MG63 (cell line): ENCODE measurements at regions not wholly inside any gene's neighbourhood (a gene's known extent, or its start where the extent isn't known, plus 50 kb on each side); places are given as distances from the start of the nearest gene placed in this dataset.

Source experiments
- DNase-seq: peaks from one replicate; pipeline ENCODE4 v3.0.0-alpha.2; 2020
- H3K27me3 ChIP-seq: fragments of 250-450 bp; sonication (Bioruptor Pico); 2 replicates; pipeline ENCODE4 v1.5.1; 2020; ENCODE audit warnings: mild to moderate bottlenecking, moderate library complexity
- H3K36me3 ChIP-seq: fragments of 250-450 bp; sonication (Bioruptor Pico); 2 replicates; pipeline ENCODE4 v1.5.1; 2020; ENCODE audit warnings: mild to moderate bottlenecking, moderate library complexity
- H3K4me3 ChIP-seq: fragments of 250-450 bp; sonication (Bioruptor Pico); 2 replicates; pipeline ENCODE4 v1.5.1; 2020; ENCODE audit warnings: mild to moderate bottlenecking, moderate library complexity
- H3K9me3 ChIP-seq: fragments of 250-450 bp; sonication (Bioruptor Pico); 2 replicates; pipeline ENCODE4 v1.5.1; 2020; ENCODE audit warnings: mild to moderate bottlenecking, moderate library complexity

DNA sequence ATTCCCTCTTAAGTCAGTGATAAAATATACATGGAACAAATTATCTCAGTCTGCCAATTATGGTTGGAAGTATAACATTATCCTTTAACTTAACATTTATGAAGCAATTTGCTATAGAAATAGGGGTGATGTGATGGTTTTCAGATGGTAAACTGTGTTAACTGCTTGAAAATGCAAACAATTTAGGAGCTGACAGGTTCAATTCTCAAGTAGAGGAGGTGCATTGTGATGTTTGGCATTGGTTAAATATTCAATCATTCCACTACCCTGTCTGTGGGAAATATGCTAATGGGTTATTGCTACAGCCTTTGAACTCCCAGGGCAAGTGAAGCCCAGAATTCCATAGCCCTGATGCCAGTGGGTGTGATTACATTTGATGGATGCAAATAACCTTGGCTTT is 243.4 kb upstream of the GK2 start:
- Histone ChIP-seq H3K36me3 (no peaks in the 10 kb centered on the region), H3K4me3 (no peak overlapping the region), H3K9me3 (no peaks in the 10 kb centered on the region), H3K27me3 (no peaks in the 10 kb centered on the region)
- DNase-seq = no peak

GRCh38 chr4:79650794-79651431 is 242.9 kb upstream of the GK2 start:
- 0 out of 2 replicates have a peak overlapping the region, but pooled peaks have one; percentile 2 for H3K4me3 ChIP-seq
- no peaks in the 10 kb centered on the region for H3K27me3 ChIP-seq
- DNase-seq = peak; percentile 12

GRCh38 chr4:79650217-79650616 is 242.2 kb upstream of the GK2 start:
- H3K27me3 ChIP-seq = no peaks in the 10 kb centered on the region
- no peak for DNase-seq
- H3K9me3 ChIP-seq = no peaks in the 10 kb centered on the region
- H3K36me3 ChIP-seq = no peaks in the 10 kb centered on the region
- H3K4me3 ChIP-seq = no peak overlapping the region

More at GRCh38 chr4:79650794-79651431, 242.9 kb upstream of the GK2 start:
- no peaks in the 10 kb centered on the region for H3K9me3 ChIP-seq
- H3K36me3 ChIP-seq = no peaks in the 10 kb centered on the region

- no peak for DNase-seq
- no peaks in the 10 kb centered on the region for H3K27me3 ChIP-seq
- no peaks in the 10 kb centered on the region for H3K36me3 ChIP-seq
- no peaks in the 10 kb centered on the region for H3K9me3 ChIP-seq
- H3K4me3 ChIP-seq = no peak overlapping the region
Observed at GRCh38 chr4:79645942-79646341, 237.9 kb upstream of the GK2 start.

DNA sequence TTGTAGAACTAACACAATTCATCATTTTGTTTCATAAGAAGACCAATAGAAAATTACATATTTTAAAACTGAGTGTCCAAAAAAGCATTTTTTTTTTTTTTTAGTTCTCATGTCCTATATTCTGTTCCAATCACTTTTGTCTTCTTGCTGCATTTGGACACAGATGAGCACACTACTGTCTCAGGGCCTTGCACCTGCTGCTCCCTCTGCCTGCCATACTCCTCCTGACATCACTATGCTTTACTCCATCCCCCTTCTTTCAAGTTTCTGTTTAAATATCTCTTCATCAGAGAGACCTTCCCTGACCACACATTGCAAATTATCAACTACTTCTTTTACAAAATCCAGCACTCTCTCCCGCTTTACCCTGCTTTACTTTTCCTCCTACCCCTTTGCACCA is 230.7 kb upstream of the GK2 start:
- Histone ChIP-seq H3K4me3 (no peak overlapping the region), H3K9me3 (no peaks in the 10 kb centered on the region), H3K27me3 (no peaks in the 10 kb centered on the region), H3K36me3 (no peaks in the 10 kb centered on the region)
- no peak for DNase-seq

- no peaks in the 10 kb centered on the region for H3K27me3 ChIP-seq
- DNase-seq = no peak
Observed at GRCh38 chr4:79636991-79637390, 229.0 kb upstream of the GK2 start.

DNA sequence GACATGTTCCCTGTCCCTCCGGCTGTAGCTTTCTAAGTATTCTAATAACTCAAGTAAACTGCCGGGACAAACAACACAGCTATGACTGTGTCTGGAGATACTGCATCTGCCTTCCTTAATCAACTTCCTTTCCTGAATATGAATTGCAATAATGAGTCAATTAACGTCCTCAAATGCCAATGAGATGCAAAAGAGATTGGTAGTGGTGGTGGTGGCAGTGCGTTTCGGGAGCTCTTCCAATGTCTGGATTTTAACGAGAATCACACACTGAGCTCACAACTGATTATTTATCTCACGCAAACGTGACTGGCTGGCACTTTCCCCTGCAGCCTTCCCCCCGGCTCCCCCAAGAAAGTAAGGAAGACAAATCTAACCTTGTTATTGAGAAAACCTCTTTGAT is 226.1 kb upstream of the GK2 start:
- no peaks in the 10 kb centered on the region for H3K27me3 ChIP-seq
- no peak for DNase-seq
- H3K36me3 ChIP-seq = no peaks in the 10 kb centered on the region
- no peaks in the 10 kb centered on the region for H3K9me3 ChIP-seq
- no peak overlapping the region for H3K4me3 ChIP-seq

More at GRCh38 chr4:79636991-79637390, 229.0 kb upstream of the GK2 start:
- no peaks in the 10 kb centered on the region for H3K36me3 ChIP-seq
- H3K9me3 ChIP-seq = no peaks in the 10 kb centered on the region
- no peak overlapping the region for H3K4me3 ChIP-seq

DNA sequence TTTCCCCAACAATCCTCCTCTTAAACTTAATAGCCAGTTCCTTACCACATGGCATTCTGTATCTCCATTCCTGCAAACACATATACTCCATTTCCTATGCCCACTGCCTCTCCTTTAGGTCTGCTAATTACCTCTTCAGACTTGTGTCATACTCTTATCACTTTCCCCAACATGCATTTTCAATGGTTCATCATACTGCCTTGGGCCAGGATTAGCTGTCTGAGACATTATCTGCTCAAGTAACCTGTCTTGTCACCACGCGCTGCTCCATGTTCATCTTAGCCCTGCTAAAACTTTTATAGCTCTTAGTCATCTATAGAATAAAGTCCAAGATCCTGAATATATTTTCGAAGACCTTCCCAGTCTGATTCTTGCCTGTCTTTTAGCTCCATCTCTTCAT is 224.1 kb upstream of the GK2 start:
- Histone ChIP-seq H3K27me3 (no peaks in the 10 kb centered on the region), H3K4me3 (no peak overlapping the region), H3K36me3 (no peaks in the 10 kb centered on the region), H3K9me3 (no peaks in the 10 kb centered on the region)
- DNase-seq = no peak

DNA sequence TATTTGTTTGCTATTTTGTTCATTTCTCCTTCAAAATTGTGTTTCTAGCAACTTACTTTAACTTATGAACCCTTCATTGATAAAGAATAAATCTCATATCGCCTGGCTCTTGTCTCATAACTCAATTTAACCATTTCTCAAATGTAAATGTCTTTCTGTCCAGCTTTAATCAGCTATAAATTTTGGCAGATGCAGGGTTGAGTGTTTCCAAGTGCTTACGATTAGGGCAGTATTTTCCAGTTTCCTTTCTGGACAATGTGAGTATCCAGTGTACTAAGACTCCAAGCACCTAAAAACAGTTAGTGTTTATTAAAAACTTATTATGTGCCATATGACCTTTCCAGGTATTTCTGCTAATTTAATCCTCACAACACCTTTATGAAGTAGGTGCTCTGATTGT is 218.6 kb upstream of the GK2 start:
- Histone ChIP-seq H3K27me3 (no peaks in the 10 kb centered on the region), H3K9me3 (no peaks in the 10 kb centered on the region), H3K36me3 (no peaks in the 10 kb centered on the region), H3K4me3 (peak overlapping the region; percentile 34)
- no peak for DNase-seq

DNA sequence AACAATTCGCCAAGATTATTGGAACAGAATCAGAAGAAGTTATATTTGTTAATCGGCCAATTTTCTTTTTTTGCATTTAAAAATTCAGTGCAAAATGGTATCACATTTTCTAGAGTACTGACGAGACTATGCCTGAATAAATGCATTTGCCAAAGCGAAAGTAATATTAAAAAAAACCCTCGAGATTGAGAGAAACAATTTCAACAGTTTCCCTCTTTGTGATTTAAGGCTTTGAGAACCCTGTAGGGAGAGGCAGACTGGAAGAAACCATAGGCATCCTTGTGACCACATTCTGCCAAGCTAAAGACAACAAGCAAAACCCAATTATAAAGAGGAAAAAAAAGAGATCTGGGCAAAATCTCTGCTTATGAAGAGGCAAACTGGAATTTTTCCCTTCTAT is 218.1 kb upstream of the GK2 start:
- Histone ChIP-seq H3K27me3 (no peaks in the 10 kb centered on the region), H3K9me3 (no peaks in the 10 kb centered on the region), H3K4me3 (peak overlapping the region; percentile 34), H3K36me3 (no peaks in the 10 kb centered on the region)
- no peak for DNase-seq

- H3K27me3 ChIP-seq = no peaks in the 10 kb centered on the region
- H3K4me3 ChIP-seq = no peak overlapping the region
- no peak for DNase-seq
- no peaks in the 10 kb centered on the region for H3K36me3 ChIP-seq
- H3K9me3 ChIP-seq = no peaks in the 10 kb centered on the region
Observed at GRCh38 chr4:79625361-79625760, 217.3 kb upstream of the GK2 start.

DNA sequence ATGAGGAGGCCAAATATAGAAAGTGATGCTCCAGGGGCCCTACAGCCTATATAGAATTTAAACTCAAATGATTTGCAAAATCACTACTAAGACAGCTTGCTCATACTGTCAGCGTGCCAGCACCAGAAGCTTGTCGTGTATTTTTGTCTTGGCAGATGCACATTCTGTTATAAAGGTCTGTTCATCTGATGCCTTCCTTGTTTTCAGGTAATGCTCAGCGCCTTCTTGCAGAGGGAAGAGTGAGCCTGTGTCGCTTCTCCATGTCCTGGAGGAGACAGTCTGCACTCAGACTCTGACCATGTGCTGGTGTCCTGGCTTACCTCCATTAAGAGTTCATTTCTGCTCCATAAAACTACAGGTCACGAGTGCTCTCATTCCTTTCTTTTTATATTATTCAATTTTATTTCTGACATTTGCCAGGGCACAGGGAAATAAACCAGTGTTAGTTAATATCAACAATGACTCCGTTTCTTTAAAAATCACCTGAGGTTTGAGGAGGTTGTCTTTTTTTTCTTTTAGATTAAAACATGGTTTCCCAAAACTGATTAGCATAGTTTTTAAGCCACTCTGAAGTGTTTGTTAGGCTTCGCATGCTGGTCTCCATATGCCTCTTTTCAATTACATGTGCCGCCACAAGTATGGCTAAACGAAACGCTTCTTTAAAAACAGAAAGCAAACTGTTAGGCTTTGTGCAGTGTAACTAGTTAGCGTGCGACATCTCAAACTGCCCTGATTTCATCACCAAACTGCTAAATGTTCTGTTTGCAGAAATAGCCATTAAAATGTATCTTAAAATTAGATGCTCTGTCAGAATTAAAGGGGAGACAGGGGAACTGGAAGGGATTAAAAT is 215.2 kb upstream of the GK2 start:
- DNase-seq = peak; percentile 3
- H3K4me3 ChIP-seq = no peak overlapping the region
- no peaks in the 10 kb centered on the region for H3K9me3 ChIP-seq

GRCh38 chr4:79621061-79621460 is 213.0 kb upstream of the GK2 start:
- Histone ChIP-seq H3K27me3 (no peaks in the 10 kb centered on the region), H3K9me3 (no peaks in the 10 kb centered on the region), H3K4me3 (no peak overlapping the region), H3K36me3 (no peaks in the 10 kb centered on the region)
- DNase-seq = no peak

More for the DNA sequence above, 215.2 kb upstream of the GK2 start:
- Histone ChIP-seq H3K27me3 (no peaks in the 10 kb centered on the region), H3K36me3 (no peaks in the 10 kb centered on the region)

DNA sequence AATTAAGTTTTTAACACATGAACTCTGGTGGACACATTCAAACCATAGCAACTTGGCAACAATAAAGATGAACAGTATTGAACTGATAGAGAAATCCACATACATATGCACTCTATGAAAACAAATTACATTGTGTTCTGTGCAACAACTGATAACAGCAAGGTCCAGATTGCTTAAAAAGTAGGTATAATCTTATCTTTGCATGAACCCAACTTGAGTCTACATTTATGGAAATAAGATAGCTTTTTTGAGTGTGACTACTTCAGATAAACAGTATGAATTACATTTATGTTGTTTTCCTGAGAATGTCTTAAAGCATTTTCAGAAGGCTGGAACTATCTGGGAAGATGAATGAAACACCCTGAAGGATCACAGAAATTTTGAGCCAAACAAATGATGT is 212.6 kb upstream of the GK2 start:
- DNase-seq = no peak
- H3K27me3 ChIP-seq = no peaks in the 10 kb centered on the region
- H3K4me3 ChIP-seq = no peak overlapping the region
- H3K9me3 ChIP-seq = no peaks in the 10 kb centered on the region
- no peaks in the 10 kb centered on the region for H3K36me3 ChIP-seq

DNA sequence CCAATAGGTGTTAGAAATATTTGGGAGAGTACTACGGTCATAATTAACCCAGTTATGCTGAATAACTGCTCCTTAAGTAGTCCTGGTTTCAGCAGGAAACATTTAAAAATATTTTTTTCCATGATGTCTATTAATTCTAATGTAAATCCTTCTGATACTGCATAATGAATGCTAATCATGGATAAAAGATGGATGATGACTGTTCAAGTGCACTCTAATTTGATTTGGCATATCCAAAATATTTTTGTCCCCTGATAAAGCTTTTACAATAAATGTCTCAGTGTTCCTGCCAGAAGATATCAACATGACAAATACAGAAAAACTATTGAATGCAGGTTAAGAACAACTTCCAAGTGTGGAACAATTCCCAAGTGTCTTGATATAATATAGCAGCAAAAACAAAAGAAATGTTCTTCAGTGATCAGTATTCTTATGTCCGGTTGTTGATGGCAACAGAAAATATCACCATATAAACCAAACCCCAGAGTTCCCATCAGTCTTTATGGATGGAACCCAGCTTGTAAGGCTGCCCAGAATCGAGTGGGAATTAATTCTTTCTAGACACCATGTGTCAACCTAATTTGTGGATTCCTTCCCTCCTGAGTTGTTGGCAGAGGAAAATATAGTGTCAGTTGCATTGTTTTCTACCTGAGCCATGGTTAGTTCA is 205.4 kb upstream of the GK2 start:
- DNase-seq = no peak
- no peak overlapping the region for H3K4me3 ChIP-seq
- H3K27me3 ChIP-seq = no peaks in the 10 kb centered on the region
- H3K36me3 ChIP-seq = no peaks in the 10 kb centered on the region
- no peaks in the 10 kb centered on the region for H3K9me3 ChIP-seq

- H3K36me3 ChIP-seq = no peaks in the 10 kb centered on the region
- no peaks in the 10 kb centered on the region for H3K9me3 ChIP-seq
- no peak for DNase-seq
- H3K4me3 ChIP-seq = no peak overlapping the region
- H3K27me3 ChIP-seq = no peaks in the 10 kb centered on the region
Observed at GRCh38 chr4:79611026-79611425, 203.0 kb upstream of the GK2 start.

GRCh38 chr4:79609817-79610216 is 201.8 kb upstream of the GK2 start:
- Histone ChIP-seq H3K9me3 (no peaks in the 10 kb centered on the region), H3K4me3 (no peak overlapping the region), H3K27me3 (no peaks in the 10 kb centered on the region), H3K36me3 (no peaks in the 10 kb centered on the region)
- no peak for DNase-seq
